ENCODE measurements at regions not wholly inside any gene's neighbourhood (a gene's known extent, or its start where the extent isn't known, plus 50 kb on each side); places are given as distances from the start of the nearest gene placed in this dataset.
"Not testable (repeated sequence)": the region's sequence is repeated elsewhere in the genome, so short reads cannot be mapped to it uniquely, and the experiment has no call there.

GRCh38 chr4:38314663-38315062 is 349.3 kb upstream of the KLF3 start:
- no peak for DNase-seq

GRCh38 chr4:38315286-38315685 is 348.7 kb upstream of the KLF3 start:
- DNase-seq: no peak

GRCh38 chr4:38316045-38316444 is 348.0 kb upstream of the KLF3 start:
- DNase-seq: peak; percentile 15

- DNase-seq: no peak
These were observed 346.8 kb upstream of the KLF3 start for GRCh38 chr4:38317041-38317674.

GRCh38 chr4:38318737-38319455 is 345.1 kb upstream of the KLF3 start:
- DNase-seq: peak; percentile 38

- DNase-seq: peak; percentile 66
These were observed 344.3 kb upstream of the KLF3 start for GRCh38 chr4:38319456-38320342.

- DNase-seq: no peak
These were observed 343.7 kb upstream of the KLF3 start for GRCh38 chr4:38320343-38320695.

GRCh38 chr4:38320833-38321232 is 343.2 kb upstream of the KLF3 start:
- no peak for DNase-seq

GRCh38 chr4:38322714-38323113 is 341.3 kb upstream of the KLF3 start:
- no peak for DNase-seq

- no peak for DNase-seq
These were observed 340.8 kb upstream of the KLF3 start for GRCh38 chr4:38323141-38323641.

- DNase-seq: no peak
These were observed 339.0 kb upstream of the KLF3 start for GRCh38 chr4:38324861-38325628.

GRCh38 chr4:38325629-38325913 is 338.4 kb upstream of the KLF3 start:
- DNase-seq: no peak

- no peak for DNase-seq
These were observed 337.5 kb upstream of the KLF3 start for GRCh38 chr4:38326499-38326898.

- DNase-seq: no peak
These were observed 336.8 kb upstream of the KLF3 start for GRCh38 chr4:38327174-38327573.

- DNase-seq: no peak
These were observed 334.8 kb upstream of the KLF3 start for GRCh38 chr4:38328989-38329729.

- DNase-seq: no peak
These were observed 333.7 kb upstream of the KLF3 start for GRCh38 chr4:38330321-38330720.

GRCh38 chr4:38330936-38331335 is 333.1 kb upstream of the KLF3 start:
- no peak for DNase-seq

GRCh38 chr4:38332699-38333098 is 331.3 kb upstream of the KLF3 start:
- peak; percentile 0 for DNase-seq

- DNase-seq: no peak
These were observed 330.8 kb upstream of the KLF3 start for GRCh38 chr4:38333219-38333618.

GRCh38 chr4:38334791-38335190 is 329.2 kb upstream of the KLF3 start:
- no peak for DNase-seq

GRCh38 chr4:38338939-38339338 is 325.1 kb upstream of the KLF3 start:
- DNase-seq: not testable (repeated sequence)

- no peak for DNase-seq
These were observed 320.4 kb upstream of the KLF3 start for GRCh38 chr4:38343608-38344007.

Measured in NCI-H82 (cell line).